Prostate gland (tissue), 2 donors: ENCODE measurements at regions not wholly inside any gene's neighbourhood (a gene's known extent, or its start where the extent isn't known, plus 50 kb on each side); places are given as distances from the start of the nearest gene placed in this dataset.

Experiments used
- DNase-seq: peaks from one replicate; pipeline ENCODE4 v3.0.0-alpha.2; 2019; ENCODE audit warnings: low spot score
- H3K27ac ChIP-seq, 2 donors: fragments of 200-600 bp; sonication (generic); 2 replicates each; pipeline ENCODE4 v1.5.1; 2017 to 2019
- H3K27me3 ChIP-seq: fragments of 200-600 bp; sonication (generic); replicated peaks from 2 replicates; pipeline ENCODE4 v1.5.1; 2019; ENCODE audit not compliant: insufficient read depth
- H3K36me3 ChIP-seq, 2 donors: fragments of 200-600 bp; sonication (generic); 1 replicate in 1 of 2; 2 replicates in 1 of 2; pipeline versions ENCODE4 v1.5.1 to v1.8.1; 2017 to 2019
- H3K4me1 ChIP-seq: fragments of 200-600 bp; sonication (generic); replicated peaks from 2 replicates; pipeline ENCODE4 v1.5.1; 2019
- H3K4me3 ChIP-seq, 2 donors: fragments of 200-600 bp; sonication (generic); 2 replicates each; pipeline ENCODE4 v1.5.1; 2017 to 2019
- H3K9me3 ChIP-seq: fragments of 200-600 bp; sonication (generic); 2 replicates; pipeline ENCODE4 v1.5.1; 2017
- POLR2A ChIP-seq: fragments of 450-650 bp; IDR thresholded peaks from one replicate; pipeline ENCODE4 v1.6.1; 2016; ENCODE audit warnings: antibody characterized with exemption, mild to moderate bottlenecking
- POLR2AphosphoS5 ChIP-seq: sonication (generic); formaldehyde crosslinking; IDR thresholded peaks from one replicate; pipeline ENCODE4 v1.6.1; 2017; ENCODE audit warnings: antibody characterized with exemption
- WGBS: methylation state at CpG from one replicate; pipeline ENCODE4 v1.1.5; 2018; 5-methylcytosine and 5-hydroxymethylcytosine counted together
- intact Hi-C: fragments of 100-400 bp; cut with DNase I; formaldehyde crosslinking; loops from one replicate; pipeline ENCODE4 v1.14.2; 2022
- TF ChIP-seq, protein P1 (sequence below), 4 experiments: fragments of 200-600 bp in 2 of 4; fragments of 450-650 bp in 2 of 4; sonication (generic) in 2 of 4; IDR thresholded peaks; 1 replicate in 3 of 4; 2 replicates in 1 of 4; pipeline ENCODE4 v1.5.1; 2016 to 2019; ENCODE audit warnings: antibody characterized with exemption in 4 of 4, mild to moderate bottlenecking in 2 of 4, moderate library complexity in 2 of 4

DNA sequence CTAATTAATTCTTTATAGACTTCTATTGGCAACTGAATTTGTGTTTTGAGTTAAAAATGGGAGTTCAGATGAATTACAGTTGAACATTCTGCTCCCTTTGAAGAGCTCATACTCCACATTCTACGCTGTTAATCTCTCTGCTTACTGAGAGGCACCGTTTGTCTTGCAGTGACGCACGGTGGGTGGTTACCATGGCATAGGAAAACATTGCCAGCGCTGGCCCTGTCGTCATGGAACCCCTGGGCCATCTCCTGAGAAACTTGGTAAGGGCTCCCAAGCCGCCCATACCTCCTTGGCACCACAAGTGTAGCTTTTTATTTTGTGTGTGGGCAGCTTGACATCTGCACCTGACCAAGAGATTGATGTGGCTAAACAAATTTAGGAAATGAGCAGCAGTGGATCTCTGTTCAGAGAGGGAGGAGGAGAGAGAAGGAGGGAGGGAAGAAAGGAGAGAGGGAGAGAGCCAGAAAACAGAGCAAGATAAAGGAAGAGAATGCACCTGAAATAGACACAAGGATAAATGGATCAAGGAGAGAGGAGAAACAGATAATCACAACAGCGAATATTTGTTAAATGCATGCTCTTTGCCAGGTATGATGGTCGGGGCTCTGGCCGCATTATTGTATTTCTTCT, 398.5 kb downstream of the HAPSTR1 start:
- WGBS: 50% methylated on average over 10 of the region's 10 CpGs
- Histone ChIP-seq H3K36me3 (no peaks in the 10 kb centered on the region), H3K4me3 (no peak overlapping the region), H3K27me3 (no peaks in the 10 kb centered on the region), H3K27ac (peak overlapping the region; percentile 13 to 29), H3K9me3 (no peaks in the 10 kb centered on the region), H3K4me1 (no peaks in the 10 kb centered on the region)
- intact Hi-C loops: no loop called here
- TF ChIP-seq POLR2AphosphoS5: peak; percentile 68
- TF ChIP-seq, protein P1, sequence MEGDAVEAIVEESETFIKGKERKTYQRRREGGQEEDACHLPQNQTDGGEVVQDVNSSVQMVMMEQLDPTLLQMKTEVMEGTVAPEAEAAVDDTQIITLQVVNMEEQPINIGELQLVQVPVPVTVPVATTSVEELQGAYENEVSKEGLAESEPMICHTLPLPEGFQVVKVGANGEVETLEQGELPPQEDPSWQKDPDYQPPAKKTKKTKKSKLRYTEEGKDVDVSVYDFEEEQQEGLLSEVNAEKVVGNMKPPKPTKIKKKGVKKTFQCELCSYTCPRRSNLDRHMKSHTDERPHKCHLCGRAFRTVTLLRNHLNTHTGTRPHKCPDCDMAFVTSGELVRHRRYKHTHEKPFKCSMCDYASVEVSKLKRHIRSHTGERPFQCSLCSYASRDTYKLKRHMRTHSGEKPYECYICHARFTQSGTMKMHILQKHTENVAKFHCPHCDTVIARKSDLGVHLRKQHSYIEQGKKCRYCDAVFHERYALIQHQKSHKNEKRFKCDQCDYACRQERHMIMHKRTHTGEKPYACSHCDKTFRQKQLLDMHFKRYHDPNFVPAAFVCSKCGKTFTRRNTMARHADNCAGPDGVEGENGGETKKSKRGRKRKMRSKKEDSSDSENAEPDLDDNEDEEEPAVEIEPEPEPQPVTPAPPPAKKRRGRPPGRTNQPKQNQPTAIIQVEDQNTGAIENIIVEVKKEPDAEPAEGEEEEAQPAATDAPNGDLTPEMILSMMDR (IDR thresholded peaks at IDR 0.05): no peak
- DNase-seq: peak; percentile 59

DNA sequence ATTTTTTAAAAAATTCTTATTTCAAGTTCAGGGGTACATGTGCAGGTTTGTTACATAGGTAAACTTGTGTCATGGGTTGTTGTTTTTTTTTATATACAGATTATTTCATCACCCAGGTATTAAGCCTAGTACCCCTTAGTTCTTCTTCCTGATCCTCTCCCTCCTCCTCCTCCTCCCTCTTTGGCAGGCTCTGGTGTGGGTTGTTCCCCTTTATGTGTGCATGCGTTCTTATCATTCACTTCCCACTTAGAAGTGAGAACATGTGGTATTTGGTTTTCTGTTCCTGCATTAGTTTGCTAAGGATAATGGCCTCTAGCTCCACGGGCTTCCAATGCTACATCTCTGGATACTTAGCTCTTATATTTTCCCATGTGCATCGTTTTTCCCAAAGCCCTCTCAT, 404.4 kb downstream of the HAPSTR1 start:
- no peak overlapping the region for H3K4me3 ChIP-seq
- 70% methylated on average over 3 of the region's 3 CpGs for WGBS

DNA sequence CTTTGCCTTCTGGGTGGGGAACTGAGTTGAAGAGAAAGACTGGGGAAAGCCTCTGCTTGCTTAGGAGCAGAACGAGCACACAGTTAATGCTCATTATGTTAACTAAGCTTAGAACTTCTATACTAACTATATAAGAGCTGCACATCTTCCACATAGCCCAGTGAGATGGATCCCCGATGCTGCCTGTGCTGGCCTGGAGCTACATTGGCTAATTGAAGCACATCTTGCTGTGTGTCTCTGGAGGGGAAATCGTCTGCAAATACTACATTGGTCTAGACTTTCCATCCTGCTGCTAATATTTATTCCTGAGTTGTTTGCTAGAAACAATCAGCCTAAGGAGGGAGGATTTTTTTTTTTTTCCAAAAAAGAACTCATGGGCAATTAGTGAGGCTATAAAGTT, 406.3 kb downstream of the HAPSTR1 start:
- Histone ChIP-seq H3K27me3 (no peaks in the 10 kb centered on the region), H3K4me1 (no peaks in the 10 kb centered on the region), H3K27ac (no peak overlapping the region), H3K4me3 (no peak overlapping the region), H3K9me3 (no peaks in the 10 kb centered on the region), H3K36me3 (no peaks in the 10 kb centered on the region)
- 57% methylated on average over 3 of the region's 3 CpGs for WGBS
- no peak for DNase-seq
- intact Hi-C loops: no loop called here
- TF ChIP-seq, protein P1 (IDR thresholded peaks at IDR 0.05): no peak
- TF ChIP-seq POLR2AphosphoS5 (no peak), POLR2A (no peak)

More for the DNA sequence above, 404.4 kb downstream of the HAPSTR1 start:
- intact Hi-C loops: no loop called here
- no peak for DNase-seq
- no peak overlapping the region for H3K27ac ChIP-seq
- no peak for TF ChIP-seq POLR2A
- TF ChIP-seq, protein P1 (IDR thresholded peaks at IDR 0.05): no peak
- TF ChIP-seq POLR2AphosphoS5: no peak
- no peaks in the 10 kb centered on the region for H3K9me3 ChIP-seq
- no peaks in the 10 kb centered on the region for H3K27me3 ChIP-seq
- no peaks in the 10 kb centered on the region for H3K36me3 ChIP-seq
- no peaks in the 10 kb centered on the region for H3K4me1 ChIP-seq

DNA sequence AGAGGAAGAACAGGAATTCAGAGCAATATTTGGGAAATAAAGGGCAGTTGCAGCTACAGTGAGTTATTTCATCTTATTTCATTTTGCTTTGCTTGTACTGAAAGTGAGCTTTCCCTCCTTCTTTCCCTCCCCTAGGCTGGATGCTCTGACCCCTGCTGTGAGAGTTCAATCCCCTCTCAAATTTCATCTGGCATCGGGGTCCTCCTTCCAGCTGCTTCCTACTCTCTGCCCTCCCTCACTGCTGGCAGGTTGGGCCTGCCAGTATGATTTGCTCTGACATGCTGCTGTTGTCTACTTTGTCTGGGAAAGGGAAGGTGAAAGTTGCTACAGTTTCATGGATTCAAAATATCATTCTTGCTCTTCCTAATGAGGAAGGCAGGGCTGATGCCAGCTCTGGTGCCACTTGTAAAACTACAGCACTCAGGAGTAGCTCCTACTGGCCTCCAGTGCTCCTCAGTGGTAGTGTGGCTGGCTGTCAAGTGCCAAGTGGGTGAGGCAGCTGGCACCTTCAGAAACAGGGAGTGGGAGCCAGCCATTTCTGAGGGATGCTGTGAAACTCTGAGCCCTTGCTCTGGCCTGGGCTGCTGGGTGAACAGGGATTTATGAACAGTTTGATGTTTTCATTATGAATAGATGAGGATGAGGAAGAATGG, 408.6 kb downstream of the HAPSTR1 start:
- H3K27ac ChIP-seq: no peak overlapping the region
- TF ChIP-seq POLR2AphosphoS5: no peak
- no peak for TF ChIP-seq POLR2A
- TF ChIP-seq, protein P1 (IDR thresholded peaks at IDR 0.05): no peak
- intact Hi-C loops: no loop called here

DNA sequence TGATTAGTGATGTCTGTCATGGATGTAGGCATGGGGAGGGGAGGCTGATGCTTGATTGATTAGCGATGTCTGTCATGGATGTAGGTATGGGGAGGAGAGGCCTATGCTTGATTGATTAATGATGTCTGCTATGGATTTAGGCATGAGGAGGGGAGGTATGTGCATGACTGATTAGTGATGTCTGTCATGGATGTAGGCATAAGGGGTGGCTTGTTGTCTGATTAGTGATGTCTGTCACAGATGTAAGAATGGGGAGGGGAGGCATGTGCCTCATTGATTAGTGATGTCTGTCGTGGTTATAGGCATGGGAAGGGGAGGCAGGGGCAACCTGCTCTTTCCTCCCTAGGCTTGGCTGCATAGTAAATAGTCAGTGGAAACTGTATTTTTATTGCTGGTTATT, 409.4 kb downstream of the HAPSTR1 start:
- DNase-seq: no peak
- Histone ChIP-seq H3K4me1 (no peaks in the 10 kb centered on the region), H3K4me3 (no peak overlapping the region), H3K27me3 (no peaks in the 10 kb centered on the region), H3K9me3 (no peaks in the 10 kb centered on the region), H3K27ac (no peak overlapping the region), H3K36me3 (no peaks in the 10 kb centered on the region)
- intact Hi-C loops: no loop called here
- 80% methylated on average over 2 of the region's 2 CpGs for WGBS
- TF ChIP-seq POLR2A: no peak
- TF ChIP-seq POLR2AphosphoS5: no peak
- TF ChIP-seq, protein P1 (IDR thresholded peaks at IDR 0.05): no peak

More for the DNA sequence above, 408.6 kb downstream of the HAPSTR1 start:
- no peaks in the 10 kb centered on the region for H3K36me3 ChIP-seq
- H3K9me3 ChIP-seq: no peaks in the 10 kb centered on the region
- 12% methylated on average over 1 of the region's 1 CpG for WGBS
- H3K4me1 ChIP-seq: no peaks in the 10 kb centered on the region
- no peak for DNase-seq
- H3K4me3 ChIP-seq: no peak overlapping the region
- H3K27me3 ChIP-seq: no peaks in the 10 kb centered on the region
